Muscle layer of duodenum (tissue), 2 donors: ENCODE measurements at regions not wholly inside any gene's neighbourhood (a gene's known extent, or its start where the extent isn't known, plus 50 kb on each side); places are given as distances from the start of the nearest gene placed in this dataset.
"Not testable (repeated sequence)": the region's sequence is repeated elsewhere in the genome, so short reads cannot be mapped to it uniquely, and the experiment has no call there.

ENCODE experiments used
- H3K27ac ChIP-seq: one replicate; pipeline ENCODE4 v1.7.0; 2013; ENCODE audit warnings: mild to moderate bottlenecking, low read length
- H3K27me3 ChIP-seq: one replicate; pipeline ENCODE4 v1.7.0; 2013; ENCODE audit warnings: low read depth, mild to moderate bottlenecking, control low read depth, low read length
- H3K36me3 ChIP-seq, 2 donors: one replicate each; pipeline ENCODE4 v1.7.0; 2013; ENCODE audit warnings: low read length in 2 of 2, control low read depth in 1 of 2, mild to moderate bottlenecking in 1 of 2; ENCODE audit not compliant: insufficient read depth in 2 of 2, control insufficient read depth in 1 of 2
- H3K4me1 ChIP-seq, 2 donors: one replicate each; pipeline ENCODE4 v1.7.0; 2013; ENCODE audit warnings: low read length in 2 of 2, mild to moderate bottlenecking in 2 of 2, control low read depth in 1 of 2, moderate library complexity in 1 of 2; ENCODE audit not compliant: insufficient read depth in 2 of 2, control insufficient read depth in 1 of 2
- H3K4me3 ChIP-seq, 2 donors: one replicate each; pipeline ENCODE4 v1.7.0; 2013; ENCODE audit warnings: low read length in 2 of 2, low read depth in 1 of 2, mild to moderate bottlenecking in 1 of 2
- H3K9me3 ChIP-seq, 2 donors: one replicate each; pipeline ENCODE4 v1.7.0; 2013; ENCODE audit warnings: low read length in 2 of 2, control low read depth in 1 of 2, mild to moderate bottlenecking in 1 of 2; ENCODE audit not compliant: control insufficient read depth in 1 of 2
- donor health status: healthy.

- no peaks in the 10 kb centered on the region for H3K36me3 ChIP-seq
- no peak overlapping the region for H3K27ac ChIP-seq
- H3K9me3 ChIP-seq, result no peaks in the 10 kb centered on the region
- no peak overlapping the region for H3K4me3 ChIP-seq
- peaks cover 0 to 10% of the 10 kb centered on the region in 2 donors for H3K4me1 ChIP-seq
- no peaks in the 10 kb centered on the region for H3K27me3 ChIP-seq
Observed at GRCh38 chr4:77446601-77447000, 159.0 kb upstream of the CXCL13 start.

DNA sequence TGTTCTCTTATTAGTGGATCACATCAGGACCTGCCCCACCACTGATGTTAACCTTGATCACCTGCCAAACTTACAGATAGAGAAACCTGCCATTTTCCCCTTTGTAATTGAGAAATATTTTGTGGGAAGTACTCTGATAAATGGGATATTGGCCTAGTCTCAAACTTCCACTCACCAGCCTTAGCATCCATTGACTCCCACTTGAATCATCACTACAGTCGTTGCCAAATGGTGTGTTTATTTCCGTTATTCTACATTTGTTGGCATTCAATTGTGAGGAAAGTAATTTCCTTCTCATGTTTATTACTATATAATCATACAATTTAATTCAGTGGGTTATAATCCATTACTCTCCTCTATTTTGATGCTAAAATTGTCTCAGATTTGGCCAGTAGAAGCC is 156.4 kb upstream of the CXCL13 start:
- H3K36me3 ChIP-seq, result no peaks in the 10 kb centered on the region
- H3K4me1 ChIP-seq, result peaks cover 0 to 11% of the 10 kb centered on the region in 2 donors
- no peak overlapping the region for H3K27ac ChIP-seq
- no peaks in the 10 kb centered on the region for H3K27me3 ChIP-seq
- no peaks in the 10 kb centered on the region for H3K9me3 ChIP-seq
- no peak overlapping the region for H3K4me3 ChIP-seq

GRCh38 chr4:77450006-77450405 is 155.6 kb upstream of the CXCL13 start:
- Histone ChIP-seq H3K9me3 (no peaks in the 10 kb centered on the region), H3K27ac (no peak overlapping the region), H3K4me1 (peaks cover 0 to 11% of the 10 kb centered on the region in 2 donors), H3K36me3 (no peaks in the 10 kb centered on the region), H3K27me3 (no peaks in the 10 kb centered on the region), H3K4me3 (no peak overlapping the region)

GRCh38 chr4:77451530-77451929 is 154.1 kb upstream of the CXCL13 start:
- Histone ChIP-seq H3K4me1 (peaks cover 0 to 6% of the 10 kb centered on the region in 2 donors), H3K27ac (no peak overlapping the region), H3K4me3 (no peak overlapping the region), H3K36me3 (no peaks in the 10 kb centered on the region), H3K27me3 (no peaks in the 10 kb centered on the region), H3K9me3 (no peaks in the 10 kb centered on the region)

- not testable (repeated sequence) for H3K9me3 ChIP-seq, H3K27ac ChIP-seq, H3K4me3 ChIP-seq, H3K27me3 ChIP-seq, H3K4me1 ChIP-seq, H3K36me3 ChIP-seq
Observed at GRCh38 chr4:77452117-77452516, 153.5 kb upstream of the CXCL13 start.

DNA sequence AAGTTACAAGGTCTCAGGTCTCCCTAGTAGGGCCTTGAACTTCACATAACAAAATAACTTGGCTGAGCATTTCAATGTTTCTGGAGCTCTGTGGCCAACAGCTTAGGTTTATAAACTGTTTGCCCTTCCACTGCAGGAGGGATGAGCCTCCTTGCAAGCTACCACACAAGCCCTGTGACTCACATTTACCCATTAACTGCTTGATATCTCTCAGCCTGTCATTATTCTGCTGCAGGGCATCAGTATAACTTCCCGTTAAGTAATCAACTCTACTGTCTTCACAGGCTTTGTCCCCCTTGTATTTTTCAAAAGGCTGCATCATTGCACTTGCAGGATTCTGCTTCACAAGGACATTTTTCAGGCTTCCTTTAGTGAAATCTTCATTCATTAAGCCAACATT is 151.7 kb upstream of the CXCL13 start:
- Histone ChIP-seq H3K27ac (no peak overlapping the region), H3K4me1 (peaks cover 0 to 5% of the 10 kb centered on the region in 2 donors), H3K9me3 (no peaks in the 10 kb centered on the region), H3K4me3 (no peak overlapping the region), H3K36me3 (no peaks in the 10 kb centered on the region), H3K27me3 (no peaks in the 10 kb centered on the region)

GRCh38 chr4:77454858-77455257 is 150.8 kb upstream of the CXCL13 start:
- Histone ChIP-seq H3K9me3 (no peaks in the 10 kb centered on the region), H3K27ac (no peak overlapping the region), H3K27me3 (no peaks in the 10 kb centered on the region), H3K36me3 (no peaks in the 10 kb centered on the region), H3K4me3 (no peak overlapping the region), H3K4me1 (peaks cover 0 to 5% of the 10 kb centered on the region in 2 donors)

DNA sequence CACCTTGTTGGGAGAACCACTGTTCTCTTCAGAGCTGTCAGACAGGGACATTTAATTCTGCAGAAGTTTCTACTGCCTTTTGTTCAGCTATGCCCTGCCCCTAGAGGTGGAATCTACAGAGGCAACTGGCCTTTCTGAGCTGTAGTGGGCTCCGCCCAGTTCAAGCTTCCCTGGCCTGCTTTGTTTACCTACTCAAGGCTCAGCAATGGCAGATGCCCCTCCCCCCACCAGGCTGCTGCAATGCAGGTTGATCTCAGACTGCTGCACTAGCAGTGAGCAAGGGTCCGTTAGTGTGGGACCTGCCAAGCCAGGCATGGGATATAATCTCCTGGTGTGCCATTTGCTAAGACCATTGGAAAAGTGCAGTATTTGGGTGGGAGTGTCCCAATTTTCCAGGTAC is 141.5 kb upstream of the CXCL13 start:
- not testable (repeated sequence) for H3K4me1 ChIP-seq, H3K9me3 ChIP-seq, H3K36me3 ChIP-seq, H3K27ac ChIP-seq, H3K4me3 ChIP-seq, H3K27me3 ChIP-seq

GRCh38 chr4:77465271-77465670 is 140.3 kb upstream of the CXCL13 start:
- H3K4me3 ChIP-seq, result no peak overlapping the region
- no peaks in the 10 kb centered on the region for H3K36me3 ChIP-seq
- no peaks in the 10 kb centered on the region for H3K27me3 ChIP-seq
- H3K27ac ChIP-seq, result no peak overlapping the region
- no peaks in the 10 kb centered on the region for H3K9me3 ChIP-seq
- H3K4me1 ChIP-seq, result no peaks in the 10 kb centered on the region

DNA sequence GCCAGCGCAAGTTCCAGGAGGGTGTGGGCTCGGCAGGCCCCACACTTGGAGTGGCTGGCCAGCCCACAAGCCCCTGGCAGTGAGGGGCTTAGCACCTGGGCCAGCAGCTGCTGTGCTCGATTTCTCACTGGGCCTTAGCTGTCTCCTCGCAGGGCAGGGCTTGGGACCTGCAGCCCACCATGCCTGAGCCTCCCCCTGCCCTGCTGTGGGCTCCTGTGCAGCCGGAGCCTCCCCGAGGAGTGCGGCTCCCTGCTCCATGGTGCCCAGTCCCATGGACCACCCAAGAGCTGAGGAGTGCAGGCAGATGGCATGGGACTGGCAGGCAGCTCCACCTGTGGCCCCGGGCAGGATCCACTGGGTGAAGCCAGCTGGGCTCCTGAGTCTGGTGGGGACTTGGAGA is 139.2 kb upstream of the CXCL13 start:
- Histone ChIP-seq H3K9me3 (no peaks in the 10 kb centered on the region), H3K36me3 (no peaks in the 10 kb centered on the region), H3K27me3 (no peaks in the 10 kb centered on the region), H3K4me3 (no peak overlapping the region), H3K4me1 (no peaks in the 10 kb centered on the region), H3K27ac (no peak overlapping the region)

DNA sequence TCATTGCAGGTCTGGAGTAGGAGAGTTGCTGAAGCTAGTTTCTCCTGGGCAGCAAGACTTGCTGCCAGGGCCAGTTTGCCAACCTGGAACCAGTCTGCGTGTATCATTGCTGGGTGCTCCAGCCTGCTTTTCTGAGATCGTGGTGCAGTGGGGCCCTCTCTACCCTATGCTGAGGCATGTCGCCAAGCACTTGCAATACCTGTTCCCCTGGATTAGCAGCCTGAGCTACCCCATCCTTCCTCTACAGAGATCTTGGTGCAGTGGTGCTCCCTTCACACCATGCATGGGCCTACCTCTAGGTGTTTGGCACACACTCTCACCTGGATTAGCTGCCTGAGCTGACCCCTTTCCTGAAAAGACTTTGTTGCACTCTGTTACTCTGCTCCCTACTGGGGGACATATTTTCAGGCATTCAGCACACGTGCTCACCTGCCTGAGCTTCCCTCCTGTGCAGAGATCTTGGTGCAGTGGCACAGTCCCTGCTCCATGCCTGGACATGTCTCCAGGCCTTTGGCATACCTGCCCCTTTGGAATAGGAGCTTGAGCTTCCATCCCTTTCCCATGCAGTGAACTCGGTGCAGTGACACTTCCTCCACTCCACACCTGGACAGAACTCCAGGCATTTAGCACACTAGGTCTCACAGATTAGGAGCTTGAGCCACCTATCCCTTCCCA is 133.7 kb upstream of the CXCL13 start:
- Histone ChIP-seq H3K36me3 (no peaks in the 10 kb centered on the region), H3K9me3 (no peaks in the 10 kb centered on the region), H3K4me3 (no peak overlapping the region), H3K27me3 (no peaks in the 10 kb centered on the region), H3K27ac (no peak overlapping the region), H3K4me1 (no peaks in the 10 kb centered on the region)

GRCh38 chr4:77473509-77473908 is 132.1 kb upstream of the CXCL13 start:
- Histone ChIP-seq H3K4me3 (no peak overlapping the region), H3K9me3 (no peaks in the 10 kb centered on the region), H3K27me3 (no peaks in the 10 kb centered on the region), H3K4me1 (no peaks in the 10 kb centered on the region), H3K27ac (no peak overlapping the region), H3K36me3 (no peaks in the 10 kb centered on the region)
